Gastroesophageal sphincter (tissue), 4 donors: ENCODE measurements at regions not wholly inside any gene's neighbourhood (a gene's known extent, or its start where the extent isn't known, plus 50 kb on each side); places are given as distances from the start of the nearest gene placed in this dataset.

ENCODE experiments used
- ATAC-seq: fragments of 150-250 bp; one replicate; pipeline ENCODE4 v1.9.1; 2016; ENCODE audit warnings: mild to moderate bottlenecking, moderate library complexity
- H3K27ac ChIP-seq, 4 donors: fragments of 200-600 bp; sonication (generic) in 3 of 4; 1 replicate in 3 of 4; 2 replicates in 1 of 4; pipeline ENCODE4 v1.5.1; 2016 to 2019
- H3K27me3 ChIP-seq: fragments of 200-600 bp; sonication (generic); one replicate; pipeline ENCODE4 v1.5.1; 2019
- H3K36me3 ChIP-seq, 2 donors: fragments of 200-600 bp; sonication (generic); one replicate each; pipeline ENCODE4 v1.5.1; 2019; ENCODE audit warnings: control low read depth in 1 of 2
- H3K4me1 ChIP-seq, 3 donors: fragments of 200-600 bp; sonication (generic); 1 replicate in 2 of 3; 2 replicates in 1 of 3; pipeline ENCODE4 v1.5.1; 2016 to 2019; ENCODE audit warnings: control low read depth in 2 of 3
- H3K4me3 ChIP-seq, 2 donors: fragments of 200-600 bp; sonication (generic); one replicate each; pipeline ENCODE4 v1.5.1; 2019; ENCODE audit warnings: mild to moderate bottlenecking in 1 of 2, moderate library complexity in 1 of 2
- H3K9me3 ChIP-seq, 3 donors: fragments of 200-600 bp; sonication (generic); one replicate each; pipeline ENCODE4 v1.5.1; 2017 to 2019; ENCODE audit warnings: control low read depth in 2 of 3
- EP300 ChIP-seq: sonication (generic); formaldehyde crosslinking; IDR thresholded peaks from one replicate; pipeline ENCODE4 v1.6.1; 2017; ENCODE audit warnings: antibody characterized with exemption, mild to moderate bottlenecking
- POLR2A ChIP-seq, 2 donors: fragments of 450-650 bp; IDR thresholded peaks; one replicate each; pipeline ENCODE4 v1.6.1; 2017; ENCODE audit warnings: antibody characterized with exemption in 2 of 2, mild to moderate bottlenecking in 2 of 2, moderate library complexity in 1 of 2
- POLR2AphosphoS5 ChIP-seq: sonication (generic); formaldehyde crosslinking; IDR thresholded peaks from one replicate; pipeline ENCODE4 v1.6.1; 2017; ENCODE audit warnings: antibody characterized with exemption
- WGBS, 2 donors: methylation state at CpG; one replicate each; pipeline ENCODE4 v1.1.5; 2018; ENCODE audit warnings: low coverage in 1 of 2; 5-methylcytosine and 5-hydroxymethylcytosine counted together
- TF ChIP-seq, protein P1 (sequence below), 4 experiments: fragments of 200-600 bp in 2 of 4; fragments of 450-650 bp in 2 of 4; sonication (generic) in 1 of 4; IDR thresholded peaks; one replicate each; pipeline ENCODE4 v1.5.1; 2017 to 2019; ENCODE audit warnings: antibody characterized with exemption in 4 of 4, mild to moderate bottlenecking in 2 of 4, moderate library complexity in 2 of 4

DNA sequence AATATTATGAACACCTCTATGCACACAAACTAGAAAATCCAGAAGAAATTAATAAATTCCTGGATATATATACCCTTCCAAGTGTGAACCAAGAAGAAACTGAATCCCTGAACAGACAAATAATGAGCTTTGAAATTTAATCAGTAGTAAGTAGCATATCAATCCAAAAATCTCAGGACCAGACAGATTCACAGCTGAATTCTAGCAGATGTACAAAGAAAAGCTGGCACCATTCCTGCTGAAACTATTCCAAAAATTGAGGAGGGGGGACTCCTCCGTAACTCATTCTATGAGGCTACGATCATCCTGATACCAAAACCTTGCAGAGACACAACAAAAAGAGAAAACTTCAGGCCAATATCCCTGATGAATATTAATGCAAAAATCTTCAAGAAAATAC, 67.0 kb upstream of the PDE7B start:
- Histone ChIP-seq H3K27ac (no peak overlapping the region), H3K4me3 (no peak overlapping the region), H3K27me3 (no peaks in the 10 kb centered on the region), H3K4me1 (peaks cover 0 to 4% (median 0%) of the 10 kb centered on the region in 3 donors), H3K9me3 (no peaks in the 10 kb centered on the region), H3K36me3 (no peaks in the 10 kb centered on the region)
- TF ChIP-seq POLR2A (IDR thresholded peaks at IDR 0.05) (no peak), POLR2AphosphoS5 (no peak), EP300 (no peak)
- TF ChIP-seq, protein P1, sequence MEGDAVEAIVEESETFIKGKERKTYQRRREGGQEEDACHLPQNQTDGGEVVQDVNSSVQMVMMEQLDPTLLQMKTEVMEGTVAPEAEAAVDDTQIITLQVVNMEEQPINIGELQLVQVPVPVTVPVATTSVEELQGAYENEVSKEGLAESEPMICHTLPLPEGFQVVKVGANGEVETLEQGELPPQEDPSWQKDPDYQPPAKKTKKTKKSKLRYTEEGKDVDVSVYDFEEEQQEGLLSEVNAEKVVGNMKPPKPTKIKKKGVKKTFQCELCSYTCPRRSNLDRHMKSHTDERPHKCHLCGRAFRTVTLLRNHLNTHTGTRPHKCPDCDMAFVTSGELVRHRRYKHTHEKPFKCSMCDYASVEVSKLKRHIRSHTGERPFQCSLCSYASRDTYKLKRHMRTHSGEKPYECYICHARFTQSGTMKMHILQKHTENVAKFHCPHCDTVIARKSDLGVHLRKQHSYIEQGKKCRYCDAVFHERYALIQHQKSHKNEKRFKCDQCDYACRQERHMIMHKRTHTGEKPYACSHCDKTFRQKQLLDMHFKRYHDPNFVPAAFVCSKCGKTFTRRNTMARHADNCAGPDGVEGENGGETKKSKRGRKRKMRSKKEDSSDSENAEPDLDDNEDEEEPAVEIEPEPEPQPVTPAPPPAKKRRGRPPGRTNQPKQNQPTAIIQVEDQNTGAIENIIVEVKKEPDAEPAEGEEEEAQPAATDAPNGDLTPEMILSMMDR (IDR thresholded peaks at IDR 0.05) = no peak
- no peak for ATAC-seq
- 85 to 100% methylated on average over 2 of the region's 2 CpGs for WGBS, 2 donors

DNA sequence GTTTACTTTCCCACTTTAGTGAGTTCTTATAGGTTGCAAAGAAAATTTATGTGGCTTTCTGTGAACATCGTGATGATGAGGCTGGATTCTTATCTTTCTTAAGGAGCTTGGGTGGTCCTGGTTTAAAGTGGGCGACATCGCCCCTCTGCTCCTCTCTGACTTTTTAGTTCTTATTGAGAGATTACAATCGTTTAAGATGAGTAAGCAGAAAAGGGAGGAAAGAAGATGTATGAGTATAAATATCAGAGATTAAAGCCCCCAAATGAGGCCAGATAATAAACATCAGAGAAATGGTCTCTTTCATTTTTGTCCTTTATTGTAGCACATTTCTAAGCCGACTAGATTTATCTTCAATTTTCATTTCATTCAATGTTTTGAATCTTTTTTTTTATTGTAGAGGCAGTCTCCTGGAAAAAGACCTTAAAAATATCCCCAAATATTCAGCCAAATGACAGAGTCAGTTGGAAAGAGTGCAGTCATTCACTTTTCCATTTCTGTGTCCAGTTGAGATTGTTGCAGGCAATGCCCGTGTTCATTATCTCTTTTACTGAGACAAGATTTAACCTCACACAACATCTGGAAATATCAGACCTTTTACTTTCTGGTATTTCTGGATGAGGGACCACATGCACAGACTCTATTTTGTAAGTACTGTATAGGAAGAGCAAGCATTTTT, 62.0 kb upstream of the PDE7B start:
- Histone ChIP-seq H3K36me3 (no peaks in the 10 kb centered on the region), H3K4me1 (peaks cover 0 to 7% (median 0%) of the 10 kb centered on the region in 3 donors), H3K27me3 (no peaks in the 10 kb centered on the region), H3K9me3 (no peaks in the 10 kb centered on the region), H3K4me3 (no peak overlapping the region), H3K27ac (no peak overlapping the region)
- no peak for TF ChIP-seq POLR2A (IDR thresholded peaks at IDR 0.05)
- TF ChIP-seq EP300 = no peak
- ATAC-seq = no peak
- 46 to 53% methylated on average over 3 to 6 of the region's 6 CpGs for WGBS, 2 donors

DNA sequence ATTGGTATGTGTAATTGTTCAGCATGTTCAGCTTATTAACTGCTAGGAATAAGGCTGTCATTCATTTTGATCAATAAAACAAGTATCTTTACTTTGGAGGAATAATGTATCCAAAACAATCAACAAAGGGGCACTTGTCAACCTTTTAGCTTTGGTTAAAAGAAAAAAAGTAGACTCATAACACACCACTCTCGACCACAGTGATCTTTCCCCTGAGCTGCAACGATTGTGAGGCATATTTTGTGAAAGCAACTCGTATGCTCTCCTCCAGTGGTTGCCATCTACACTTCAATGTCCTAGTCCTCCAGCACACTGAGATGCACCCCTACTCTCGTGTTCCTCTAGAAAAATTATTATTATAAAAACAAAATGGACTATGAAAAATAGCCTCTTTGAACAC, 60.1 kb upstream of the PDE7B start:
- no peak for TF ChIP-seq EP300
- TF ChIP-seq POLR2AphosphoS5 = no peak
- Histone ChIP-seq H3K9me3 (no peaks in the 10 kb centered on the region), H3K36me3 (no peaks in the 10 kb centered on the region), H3K27ac (no peak overlapping the region), H3K27me3 (no peaks in the 10 kb centered on the region), H3K4me3 (no peak overlapping the region), H3K4me1 (peaks cover 0 to 7% (median 0%) of the 10 kb centered on the region in 3 donors)
- ATAC-seq = no peak
- 73 to 75% methylated on average over 4 of the region's 4 CpGs for WGBS, 2 donors

DNA sequence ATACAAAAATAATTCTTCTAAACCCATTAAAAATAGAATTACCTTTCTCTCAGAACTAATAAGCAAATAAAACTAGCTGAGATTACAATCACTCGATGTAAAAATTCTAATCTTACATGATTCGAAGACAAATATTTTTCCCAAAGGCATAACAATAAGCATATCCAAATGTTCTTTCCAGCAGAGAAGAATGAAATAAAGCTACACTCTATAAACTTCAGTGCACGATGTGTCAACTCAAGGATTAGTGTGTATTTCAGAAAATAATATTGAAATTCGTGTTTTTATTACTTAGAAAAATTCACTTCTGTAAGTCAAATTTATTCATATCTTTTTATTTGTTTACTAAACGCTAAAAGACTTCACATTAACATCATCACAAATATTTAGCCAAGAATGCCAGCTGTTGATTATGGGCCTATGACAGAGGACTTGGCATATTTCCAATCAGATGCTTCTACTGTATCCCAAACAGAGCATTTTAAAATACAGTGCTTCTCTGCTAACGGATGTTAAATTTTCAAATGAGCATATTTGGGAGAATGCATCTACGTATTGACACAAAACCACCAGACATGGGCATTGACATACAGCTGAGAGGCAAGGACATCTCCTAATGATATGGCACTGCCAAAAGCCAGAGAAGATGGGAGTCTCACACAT, 54.7 kb upstream of the PDE7B start:
- Histone ChIP-seq H3K36me3 (no peaks in the 10 kb centered on the region), H3K4me3 (no peak overlapping the region), H3K27me3 (no peaks in the 10 kb centered on the region), H3K4me1 (no peaks in the 10 kb centered on the region), H3K9me3 (no peaks in the 10 kb centered on the region), H3K27ac (no peak overlapping the region)
- 57 to 71% methylated on average over 7 of the region's 7 CpGs for WGBS, 2 donors
- no peak for ATAC-seq
- TF ChIP-seq, protein P1 (IDR thresholded peaks at IDR 0.05) = no peak
- TF ChIP-seq POLR2AphosphoS5 = no peak
- TF ChIP-seq EP300 = no peak
- no peak for TF ChIP-seq POLR2A (IDR thresholded peaks at IDR 0.05)

DNA sequence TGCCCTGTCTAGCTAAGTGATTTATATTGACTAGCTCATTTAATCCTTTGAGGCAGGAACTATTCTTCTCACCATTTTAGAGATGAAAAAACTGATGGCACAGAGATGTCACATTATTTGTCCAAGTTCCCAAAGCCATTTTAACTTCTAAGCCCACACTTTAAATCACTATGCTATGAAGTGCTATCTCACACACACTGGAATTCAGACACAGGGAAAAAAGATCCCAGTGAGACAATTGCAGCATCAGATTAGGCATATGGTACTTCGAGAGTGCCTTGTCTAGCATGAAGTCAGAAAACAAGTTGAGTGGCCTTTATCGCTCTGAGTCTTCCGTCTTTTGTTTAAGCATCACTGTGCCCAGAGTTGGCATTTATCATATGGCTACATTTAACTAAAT, 54.1 kb upstream of the PDE7B start:
- Histone ChIP-seq H3K27me3 (no peaks in the 10 kb centered on the region), H3K4me3 (no peak overlapping the region), H3K36me3 (no peaks in the 10 kb centered on the region), H3K27ac (no peak overlapping the region), H3K9me3 (no peaks in the 10 kb centered on the region), H3K4me1 (no peaks in the 10 kb centered on the region)
- ATAC-seq = no peak
- 95% methylated on average over 3 of the region's 3 CpGs for WGBS, 2 donors
- no peak for TF ChIP-seq EP300
- no peak for TF ChIP-seq POLR2A (IDR thresholded peaks at IDR 0.05)
- TF ChIP-seq, protein P1 (IDR thresholded peaks at IDR 0.05) = no peak
- no peak for TF ChIP-seq POLR2AphosphoS5
